Subcutaneous abdominal adipose tissue (tissue), 5 donors: ENCODE measurements at regions not wholly inside any gene's neighbourhood (a gene's known extent, or its start where the extent isn't known, plus 50 kb on each side); places are given as distances from the start of the nearest gene placed in this dataset.
"Not testable (repeated sequence)": the region's sequence is repeated elsewhere in the genome, so short reads cannot be mapped to it uniquely, and the experiment has no call there.

Experiments
- H3K27ac ChIP-seq: one replicate; pipeline ENCODE4 v1.7.0; 2013; ENCODE audit warnings: low read depth, mild to moderate bottlenecking, inconsistent platforms, low read length, moderate library complexity
- H3K27me3 ChIP-seq, 5 donors: one replicate each; pipeline ENCODE4 v1.7.0; 2013; ENCODE audit warnings: low read length in 5 of 5, inconsistent platforms in 1 of 5; ENCODE audit not compliant: control insufficient read depth in 5 of 5, insufficient read depth in 4 of 5
- H3K36me3 ChIP-seq, 5 donors: one replicate each; pipeline ENCODE4 v1.7.0; 2013; ENCODE audit warnings: low read length in 5 of 5; ENCODE audit not compliant: control insufficient read depth in 5 of 5, insufficient read depth in 5 of 5
- H3K4me1 ChIP-seq, 5 donors: one replicate each; pipeline ENCODE4 v1.7.0; 2013; ENCODE audit warnings: low read length in 5 of 5, mild to moderate bottlenecking in 3 of 5, moderate library complexity in 1 of 5; ENCODE audit not compliant: control insufficient read depth in 5 of 5, insufficient read depth in 5 of 5
- H3K4me3 ChIP-seq, 5 donors: one replicate each; pipeline ENCODE4 v1.7.0; 2013; ENCODE audit warnings: low read length in 5 of 5, low read depth in 1 of 5
- H3K9ac ChIP-seq, 5 donors: one replicate each; pipeline ENCODE4 v1.7.0; 2013; ENCODE audit warnings: low read length in 5 of 5, mild to moderate bottlenecking in 4 of 5, moderate library complexity in 3 of 5
- H3K9me3 ChIP-seq, 5 donors: one replicate each; pipeline ENCODE4 v1.7.0; 2013; ENCODE audit warnings: low read length in 5 of 5; ENCODE audit not compliant: control insufficient read depth in 5 of 5
- donor health status: healthy.
- donor health status: healthy.
- donor health status: healthy.
- donor health status: healthy.
- donor health status: healthy.

DNA sequence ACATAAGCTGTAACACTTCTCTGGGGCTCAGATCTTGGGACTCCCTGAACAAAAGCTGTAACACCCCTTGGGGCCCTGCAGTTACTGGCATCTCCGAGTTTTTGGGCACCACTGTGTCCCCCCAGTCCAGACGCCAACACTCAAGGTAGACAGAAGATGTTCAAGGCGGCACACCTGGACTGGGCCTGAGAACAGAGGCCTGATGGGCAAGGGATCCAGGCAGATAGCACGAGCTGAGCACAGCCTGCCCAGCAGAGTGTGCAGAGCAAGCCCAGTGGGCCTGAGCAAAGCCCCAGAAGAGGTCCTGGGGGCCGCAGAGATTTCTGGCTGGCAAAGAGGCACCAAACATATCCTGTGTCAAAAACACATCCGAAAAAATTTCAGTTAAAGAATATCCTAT, 1163.3 kb upstream of the PRR20A start:
- H3K4me3 ChIP-seq: no peak overlapping the region
- no peaks in the 10 kb centered on the region for H3K27me3 ChIP-seq
- no peak overlapping the region for H3K9ac ChIP-seq
- peaks cover 0 to 9% (median 5%) of the 10 kb centered on the region in 5 donors for H3K9me3 ChIP-seq
- no peak overlapping the region for H3K27ac ChIP-seq
- H3K4me1 ChIP-seq: no peaks in the 10 kb centered on the region
- H3K36me3 ChIP-seq: no peaks in the 10 kb centered on the region

DNA sequence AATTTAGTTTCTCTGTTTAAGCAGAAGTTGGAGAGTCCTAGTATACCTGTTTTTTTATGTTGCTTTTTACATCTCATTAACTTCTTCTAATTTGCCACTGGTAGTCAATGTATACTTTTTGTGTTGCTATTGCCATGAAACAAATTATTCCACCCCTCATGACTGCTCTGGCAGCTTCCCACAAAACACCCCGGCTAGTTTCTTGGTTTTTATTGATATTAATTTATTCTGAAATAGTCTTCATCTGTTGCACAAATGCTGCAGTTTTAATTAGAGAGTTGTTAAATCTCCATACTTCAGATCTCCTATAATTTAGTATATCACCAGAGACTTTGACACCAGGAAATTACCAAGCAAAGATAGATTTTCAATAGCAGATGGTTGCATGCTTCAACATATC, 1159.3 kb upstream of the PRR20A start:
- no peak overlapping the region for H3K27ac ChIP-seq
- H3K9me3 ChIP-seq: peaks cover 0 to 10% (median 7%) of the 10 kb centered on the region in 5 donors
- H3K36me3 ChIP-seq: no peaks in the 10 kb centered on the region
- H3K4me1 ChIP-seq: no peaks in the 10 kb centered on the region
- no peaks in the 10 kb centered on the region for H3K27me3 ChIP-seq
- H3K4me3 ChIP-seq: no peak overlapping the region
- no peak overlapping the region for H3K9ac ChIP-seq

- H3K27ac ChIP-seq, H3K36me3 ChIP-seq, H3K9ac ChIP-seq, H3K9me3 ChIP-seq, H3K4me1 ChIP-seq, H3K4me3 ChIP-seq, H3K27me3 ChIP-seq: not testable (repeated sequence)
Measured at GRCh38 chr13:55984026-55984425, 1156.7 kb upstream of the PRR20A start.

DNA sequence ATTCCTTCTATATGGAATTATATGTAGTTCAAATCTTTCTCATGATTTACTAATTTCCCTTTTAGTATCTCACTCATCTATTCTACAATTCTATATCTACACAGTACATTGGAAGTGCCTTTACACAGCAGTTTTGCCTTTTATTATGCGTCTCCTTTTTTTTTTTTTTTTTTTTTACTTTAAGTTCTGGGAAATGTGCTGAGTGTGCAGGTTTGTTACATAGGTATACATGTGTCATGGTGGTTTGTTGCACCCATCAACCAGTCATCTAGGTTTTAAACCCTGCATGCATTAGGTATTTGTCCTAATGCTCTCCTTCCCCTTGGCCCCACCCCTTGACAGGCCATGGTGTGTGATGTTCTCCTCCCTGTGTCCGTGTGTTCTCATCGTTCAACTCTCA, 1150.1 kb upstream of the PRR20A start:
- peaks cover 0 to 5% (median 0%) of the 10 kb centered on the region in 5 donors for H3K9me3 ChIP-seq
- H3K27ac ChIP-seq: no peak overlapping the region
- no peak overlapping the region for H3K9ac ChIP-seq
- H3K36me3 ChIP-seq: no peaks in the 10 kb centered on the region
- no peaks in the 10 kb centered on the region for H3K27me3 ChIP-seq
- H3K4me1 ChIP-seq: no peaks in the 10 kb centered on the region
- no peak overlapping the region for H3K4me3 ChIP-seq

DNA sequence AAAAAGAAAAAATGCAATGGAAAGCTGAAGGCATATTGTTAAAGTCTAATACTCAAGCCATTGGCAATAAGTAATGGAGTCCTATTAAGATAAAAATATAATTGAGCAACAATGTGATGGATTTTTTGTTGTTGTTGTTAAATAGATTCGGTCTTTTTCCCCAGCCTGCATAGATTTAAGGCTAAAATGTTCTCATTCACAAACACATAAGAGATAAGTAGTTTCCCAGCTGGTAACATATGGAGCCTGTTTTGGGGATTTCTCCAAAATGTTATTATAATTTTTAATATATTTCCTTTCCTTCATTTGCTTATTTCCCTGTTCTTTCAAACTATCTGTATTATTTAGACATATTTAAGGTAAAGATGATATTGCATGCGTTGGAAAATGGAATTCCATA, 1149.1 kb upstream of the PRR20A start:
- Histone ChIP-seq H3K9ac (no peak overlapping the region), H3K9me3 (no peaks in the 10 kb centered on the region), H3K27me3 (no peaks in the 10 kb centered on the region), H3K27ac (no peak overlapping the region), H3K4me3 (no peak overlapping the region), H3K4me1 (no peaks in the 10 kb centered on the region), H3K36me3 (no peaks in the 10 kb centered on the region)

DNA sequence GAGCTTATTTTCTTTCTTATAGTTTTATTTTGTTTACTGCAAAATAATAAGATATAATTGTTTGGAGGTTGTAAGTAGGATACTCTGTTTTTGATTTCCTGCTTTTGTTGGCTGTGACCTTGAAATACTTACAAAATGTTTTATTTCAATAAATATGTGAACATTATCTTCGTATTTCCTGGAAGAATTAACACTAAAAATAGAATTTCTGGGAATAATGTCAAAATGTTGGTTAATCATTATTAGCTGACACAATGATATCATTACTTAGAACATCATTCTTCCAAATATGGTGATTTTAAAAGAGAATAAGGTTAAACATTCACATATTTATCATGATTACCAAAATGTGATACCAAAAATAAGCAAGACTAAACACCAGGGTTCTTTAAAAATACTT, 1148.6 kb upstream of the PRR20A start:
- Histone ChIP-seq H3K9ac (no peak overlapping the region), H3K4me1 (no peaks in the 10 kb centered on the region), H3K36me3 (no peaks in the 10 kb centered on the region), H3K27ac (no peak overlapping the region), H3K27me3 (no peaks in the 10 kb centered on the region), H3K4me3 (no peak overlapping the region), H3K9me3 (no peaks in the 10 kb centered on the region)

GRCh38 chr13:55999709-56000108, 1141.0 kb upstream of the PRR20A start:
- Histone ChIP-seq H3K9ac (no peak overlapping the region), H3K4me1 (no peaks in the 10 kb centered on the region), H3K36me3 (no peaks in the 10 kb centered on the region), H3K9me3 (peaks cover 0 to 10% (median 0%) of the 10 kb centered on the region in 5 donors), H3K4me3 (no peak overlapping the region), H3K27ac (no peak overlapping the region), H3K27me3 (no peaks in the 10 kb centered on the region)

GRCh38 chr13:56009418-56009817, 1131.3 kb upstream of the PRR20A start:
- Histone ChIP-seq H3K4me1 (no peaks in the 10 kb centered on the region), H3K27ac (no peak overlapping the region), H3K36me3 (no peaks in the 10 kb centered on the region), H3K27me3 (no peaks in the 10 kb centered on the region), H3K9me3 (peaks cover 0 to 2% (median 0%) of the 10 kb centered on the region in 5 donors), H3K9ac (no peak overlapping the region), H3K4me3 (no peak overlapping the region)

DNA sequence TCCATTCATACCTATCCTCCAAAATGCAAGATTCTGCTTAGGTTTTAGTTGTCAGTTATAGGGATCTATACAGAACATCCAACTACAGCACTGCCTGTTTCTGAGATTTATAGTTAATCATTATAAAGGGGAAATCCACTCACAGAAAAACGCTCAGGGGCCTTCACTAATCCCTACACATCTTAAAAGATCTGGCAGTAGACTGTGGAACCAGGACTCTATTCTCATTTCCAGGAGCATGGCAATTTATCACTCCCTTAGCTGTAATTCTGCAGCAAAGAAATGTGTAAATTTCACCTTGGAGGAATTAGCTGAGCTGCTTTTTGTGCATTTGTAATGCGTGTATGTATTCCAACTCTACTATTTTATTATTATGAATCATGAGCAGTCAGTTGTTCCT, 1128.1 kb upstream of the PRR20A start:
- Histone ChIP-seq H3K27me3 (no peaks in the 10 kb centered on the region), H3K4me1 (no peaks in the 10 kb centered on the region), H3K36me3 (no peaks in the 10 kb centered on the region), H3K4me3 (no peak overlapping the region), H3K9me3 (peaks cover 0 to 2% (median 0%) of the 10 kb centered on the region in 5 donors), H3K9ac (no peak overlapping the region), H3K27ac (no peak overlapping the region)

DNA sequence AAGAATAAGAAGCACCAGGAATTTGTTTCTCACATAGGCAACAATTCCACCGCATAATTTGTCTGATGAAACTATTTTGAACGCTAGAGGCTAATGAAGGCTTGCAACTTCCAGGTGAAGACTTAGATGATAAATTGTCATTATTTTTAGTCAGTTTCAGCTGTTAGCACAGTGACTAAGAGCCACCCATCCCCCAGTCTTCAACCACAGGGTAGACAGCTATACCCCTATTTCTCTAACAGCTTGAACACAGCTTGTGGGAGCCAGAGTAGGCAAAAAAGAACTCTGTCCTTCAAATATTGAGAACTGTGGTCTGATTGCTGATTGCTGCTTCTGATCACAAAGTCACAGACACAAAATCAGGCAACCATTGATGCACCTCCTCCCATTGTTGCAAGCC, 1124.8 kb upstream of the PRR20A start:
- Histone ChIP-seq H3K27me3 (no peaks in the 10 kb centered on the region), H3K4me3 (no peak overlapping the region), H3K9me3 (peaks cover 0 to 8% (median 2%) of the 10 kb centered on the region in 5 donors), H3K36me3 (no peaks in the 10 kb centered on the region), H3K9ac (no peak overlapping the region), H3K27ac (no peak overlapping the region), H3K4me1 (no peaks in the 10 kb centered on the region)

DNA sequence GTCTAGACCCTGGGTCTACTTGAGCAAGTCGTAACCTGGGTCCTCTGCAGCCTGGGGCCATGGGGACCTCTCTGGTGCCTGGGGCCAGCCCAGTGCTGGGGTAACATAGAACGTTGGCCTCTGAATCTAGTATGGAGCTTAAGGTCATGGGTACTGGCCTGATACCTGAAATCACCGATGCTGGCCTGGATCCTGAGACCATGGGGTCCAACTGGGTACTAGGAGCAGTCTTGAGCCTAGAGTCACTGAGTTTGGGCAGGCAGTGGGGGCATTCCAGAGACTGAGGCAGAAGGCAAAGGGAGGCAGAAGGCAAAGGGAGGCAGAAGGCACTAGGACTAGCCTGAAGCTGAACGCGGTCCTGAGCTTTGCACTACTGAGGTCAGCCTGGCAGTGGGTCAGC, 1121.1 kb upstream of the PRR20A start:
- Histone ChIP-seq H3K4me3 (no peak overlapping the region), H3K36me3 (no peaks in the 10 kb centered on the region), H3K27me3 (no peaks in the 10 kb centered on the region), H3K4me1 (no peaks in the 10 kb centered on the region), H3K9me3 (peaks cover 0 to 9% (median 2%) of the 10 kb centered on the region in 5 donors), H3K27ac (no peak overlapping the region), H3K9ac (no peak overlapping the region)
